GM19238 (cell line): ENCODE measurements at regions not wholly inside any gene's neighbourhood (a gene's known extent, or its start where the extent isn't known, plus 50 kb on each side); places are given as distances from the start of the nearest gene placed in this dataset.

ENCODE experiments used
- DNase-seq: peaks from one replicate; pipeline ENCODE4 v3.0.0; 2011; ENCODE audit warnings: low spot score; ENCODE audit not compliant: insufficient read length

GRCh38 chr11:115580927-115581680, 76.9 kb upstream of the CADM1 start:
- no peak for DNase-seq

DNA sequence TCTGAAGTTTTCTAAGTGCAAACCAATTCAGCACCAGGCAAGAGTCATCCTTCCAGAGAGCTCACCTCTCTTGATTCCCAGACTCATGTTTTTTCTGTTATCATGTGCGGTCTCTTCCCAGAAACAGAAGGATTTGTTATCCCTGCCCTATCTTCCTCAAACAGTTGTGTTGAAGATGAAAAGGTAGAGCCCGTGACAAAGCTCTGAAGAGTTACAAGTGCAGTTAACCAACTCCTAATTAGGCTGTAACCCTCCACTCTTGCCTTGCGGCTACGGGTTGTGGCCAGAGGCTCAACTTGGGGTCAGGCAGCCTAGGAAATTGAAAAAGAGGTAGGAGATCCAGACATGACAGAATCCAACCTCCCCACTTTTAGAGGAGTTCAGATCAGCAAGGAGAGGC, 76.2 kb upstream of the CADM1 start:
- no peak for DNase-seq

DNA sequence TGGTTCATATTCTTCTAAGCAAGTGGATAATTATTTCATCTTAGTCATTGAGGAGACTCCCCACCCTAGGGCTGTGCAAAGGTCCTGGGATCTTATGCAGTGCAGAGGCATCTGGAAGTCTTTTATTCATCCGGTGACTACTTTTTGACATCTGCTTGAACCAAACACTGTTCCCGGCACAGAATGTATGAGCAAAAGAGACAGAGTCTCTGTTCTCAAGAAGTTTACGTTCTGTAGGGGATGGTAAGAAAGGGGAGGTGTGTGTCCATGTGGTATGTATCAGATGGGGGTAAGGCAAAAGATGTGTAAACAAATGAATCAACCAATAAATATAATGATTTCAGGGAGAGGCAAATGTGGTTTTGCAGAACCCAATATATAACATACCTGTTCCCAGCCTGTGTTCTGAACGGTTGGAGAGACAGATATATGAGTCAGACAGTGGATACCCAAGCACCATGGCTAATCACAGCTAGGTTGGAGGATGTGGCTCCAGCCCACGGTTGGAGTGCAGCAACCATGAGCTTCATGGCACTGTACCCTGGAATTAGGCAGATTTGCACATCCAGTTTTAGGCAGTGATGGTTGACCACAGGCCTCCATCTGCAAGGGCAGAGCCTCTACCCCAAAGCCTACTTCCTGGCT, 75.1 kb upstream of the CADM1 start:
- DNase-seq: no peak

- no peak for DNase-seq
These were observed 74.1 kb upstream of the CADM1 start for GRCh38 chr11:115578275-115578674.

GRCh38 chr11:115577701-115578100, 73.5 kb upstream of the CADM1 start:
- DNase-seq: no peak

DNA sequence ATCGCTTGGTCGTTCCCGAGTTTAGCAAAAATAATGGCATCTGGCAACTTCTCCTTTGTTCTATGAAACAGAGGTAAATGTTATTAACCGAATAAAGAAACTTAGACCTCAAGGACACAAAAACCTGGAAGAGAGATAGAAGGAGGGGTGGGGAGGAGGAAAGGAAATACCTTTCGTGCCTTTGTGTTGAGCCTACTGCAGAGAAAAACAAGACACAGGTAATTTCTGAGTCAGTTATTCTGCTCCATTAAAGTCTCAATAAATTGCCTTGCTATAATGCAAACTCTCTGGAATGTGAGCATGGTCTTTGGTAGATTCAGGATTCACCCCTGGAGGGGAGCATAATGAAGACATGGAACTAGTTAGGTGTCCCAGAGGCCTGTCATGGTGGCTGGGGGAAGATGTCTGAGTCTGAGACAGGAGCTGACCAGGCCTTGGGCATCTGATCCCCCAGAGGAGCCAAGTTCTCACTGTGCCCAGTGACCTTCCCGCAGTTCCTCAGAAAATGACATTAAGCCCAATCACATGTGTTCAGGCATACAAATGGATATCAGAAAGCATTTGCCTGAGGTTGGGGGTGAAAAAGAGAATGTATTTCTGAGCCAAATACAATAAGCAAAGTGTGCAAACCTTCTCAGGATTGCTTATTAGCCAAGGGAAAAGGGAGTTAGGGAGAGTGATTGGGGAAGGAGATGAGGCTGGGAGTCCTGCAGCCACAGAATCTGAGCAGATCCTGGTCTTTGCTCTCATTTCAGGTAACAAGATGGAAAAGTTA, 72.6 kb upstream of the CADM1 start:
- no peak for DNase-seq

- no peak for DNase-seq
These were observed 68.3 kb upstream of the CADM1 start for GRCh38 chr11:115572551-115572950.

GRCh38 chr11:115566180-115566764, 62.1 kb upstream of the CADM1 start:
- no peak for DNase-seq

DNA sequence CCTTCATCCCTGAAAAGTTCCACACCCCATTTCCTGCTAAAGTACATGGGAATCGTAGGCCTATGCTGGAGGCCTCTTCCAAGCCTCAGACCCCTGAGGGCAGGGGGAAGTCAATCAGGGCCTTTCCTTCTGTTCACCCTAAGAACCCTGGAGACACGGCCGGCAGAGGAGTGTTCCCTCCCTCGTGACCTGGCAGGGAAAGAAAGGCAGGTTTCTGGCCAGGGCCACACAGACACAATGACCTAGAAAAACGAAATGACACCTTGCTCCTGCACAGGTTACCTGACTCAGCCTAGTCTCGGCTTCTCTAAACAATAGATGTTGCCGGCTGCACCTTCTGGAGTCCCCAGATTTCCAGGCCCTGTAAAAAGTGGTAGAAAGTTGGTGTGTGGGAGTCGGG, 60.6 kb upstream of the CADM1 start:
- no peak for DNase-seq

GRCh38 chr11:115561116-115561515, 56.9 kb upstream of the CADM1 start:
- DNase-seq: no peak

GRCh38 chr11:115558635-115559034, 54.4 kb upstream of the CADM1 start:
- no peak for DNase-seq

DNA sequence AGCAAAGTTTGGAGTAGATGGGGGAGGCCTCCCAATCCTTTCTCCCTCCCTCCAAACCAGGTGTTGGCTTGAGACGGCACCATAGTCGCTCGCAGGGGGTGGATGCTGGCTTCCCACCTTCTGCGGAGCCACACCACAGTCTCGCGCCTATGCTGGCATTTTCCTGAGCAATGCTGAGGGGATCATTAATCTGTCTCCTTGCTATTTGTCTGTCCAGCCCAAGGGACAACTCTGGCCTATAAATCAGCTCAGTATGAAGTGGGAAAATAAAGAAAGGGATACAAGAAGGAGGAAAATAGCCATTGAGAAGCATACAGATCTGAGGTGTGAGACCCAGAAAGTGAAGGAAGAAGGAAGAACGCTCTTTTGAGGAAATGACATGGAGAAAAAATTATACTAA, 53.5 kb upstream of the CADM1 start:
- no peak for DNase-seq

DNA sequence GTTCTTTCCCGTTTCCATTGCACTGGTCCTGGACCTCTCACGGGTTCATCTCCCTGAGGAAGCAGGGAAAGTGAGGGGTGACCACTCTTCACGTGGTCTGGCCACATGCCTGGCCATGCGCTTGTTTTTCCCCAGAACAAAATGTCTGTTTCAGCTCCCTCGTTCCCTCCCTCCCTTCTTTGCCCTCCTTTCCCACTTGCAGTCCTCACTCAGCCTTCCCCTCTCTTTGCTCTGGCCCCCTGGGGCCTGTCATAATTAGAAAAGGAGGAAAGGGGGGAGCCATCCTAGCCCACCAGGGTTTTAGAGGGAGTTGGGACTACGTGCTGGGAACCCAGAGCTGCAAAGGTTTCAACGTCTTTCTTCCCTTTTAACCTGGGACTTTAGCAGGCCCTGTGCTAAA, 52.8 kb upstream of the CADM1 start:
- DNase-seq: no peak

DNA sequence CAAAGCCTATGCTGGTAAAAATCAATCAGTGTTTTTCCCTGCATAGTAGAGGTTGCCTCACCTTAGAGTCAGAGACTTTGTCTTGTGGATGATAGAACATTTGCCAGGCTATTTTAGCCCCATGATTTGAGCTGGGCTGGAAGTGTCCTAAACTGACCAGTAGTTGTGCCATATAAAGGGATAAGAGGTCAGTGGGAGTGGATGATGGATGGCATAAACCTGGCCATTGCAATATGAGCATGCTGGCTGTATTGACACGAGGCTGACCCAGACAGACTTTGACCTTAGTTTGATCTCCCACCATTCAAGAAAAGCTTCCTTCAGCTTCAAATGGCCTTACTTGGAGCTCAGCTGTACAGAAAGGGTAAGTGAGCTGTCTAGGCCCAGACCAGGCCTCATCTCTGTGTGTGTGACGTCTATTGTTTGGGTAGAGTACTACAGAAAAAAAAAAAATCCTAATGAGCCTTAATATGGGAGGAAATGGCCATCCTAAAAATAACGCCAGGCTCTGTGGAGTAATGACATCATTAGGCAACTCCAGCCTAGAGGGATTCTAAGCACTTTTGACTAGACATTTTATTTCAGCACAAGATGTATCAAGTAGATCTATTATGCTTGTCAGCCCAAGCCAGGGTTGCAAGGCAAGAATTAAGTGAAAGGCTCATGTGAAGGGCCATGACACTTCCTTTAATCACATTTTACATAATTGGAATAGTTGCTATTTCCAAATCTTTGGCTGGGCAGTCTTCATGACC, 51.3 kb upstream of the CADM1 start:
- DNase-seq: no peak
